GM23338 (cell line): ENCODE measurements at regions not wholly inside any gene's neighbourhood (a gene's known extent, or its start where the extent isn't known, plus 50 kb on each side); places are given as distances from the start of the nearest gene placed in this dataset.
"Not testable (repeated sequence)": the region's sequence is repeated elsewhere in the genome, so short reads cannot be mapped to it uniquely, and the experiment has no call there.

ENCODE experiments used
- ATAC-seq: fragments of 200-7000 bp; cut with Tn5 transposase; 3 replicates; pipeline ENCODE4 v1.9.1; 2020
- DNase-seq: peaks from one replicate; pipeline ENCODE4 v3.0.0-alpha.2; 2015; ENCODE audit warnings: low spot score
- H2AFZ ChIP-seq: fragments of 200-600 bp; sonication (generic); 2 replicates; pipeline ENCODE4 v1.8.0; 2016; ENCODE audit warnings: antibody characterized with exemption, mild to moderate bottlenecking, moderate library complexity
- H3F3A ChIP-seq: fragments of 200-600 bp; sonication (generic); replicated peaks from 2 replicates; pipeline ENCODE4 v1.8.0; 2017; ENCODE audit warnings: antibody characterized with exemption, mixed run types, low read depth
- H3K27ac ChIP-seq: fragments of 200-600 bp; sonication (generic); 2 replicates; pipeline ENCODE4 v1.6.1; 2016; ENCODE audit warnings: low read depth
- H3K27me3 ChIP-seq: fragments of 200-600 bp; sonication (generic); 2 replicates; pipeline ENCODE4 v1.8.0; 2016; ENCODE audit warnings: mild to moderate bottlenecking, mixed run types, moderate library complexity; ENCODE audit not compliant: insufficient read depth
- H3K36me3 ChIP-seq: fragments of 200-600 bp; sonication (generic); 2 replicates; pipeline ENCODE4 v1.8.0; 2016; ENCODE audit warnings: mild to moderate bottlenecking; ENCODE audit not compliant: insufficient read depth
- H3K4me1 ChIP-seq: fragments of 200-600 bp; sonication (generic); 2 replicates; pipeline ENCODE4 v1.8.0; 2016; ENCODE audit warnings: mild to moderate bottlenecking, moderate library complexity; ENCODE audit not compliant: insufficient read depth
- H3K4me2 ChIP-seq: fragments of 200-600 bp; sonication (generic); 2 replicates; pipeline ENCODE4 v1.7.1; 2017; ENCODE audit warnings: mixed run types
- H3K4me3 ChIP-seq: fragments of 200-600 bp; sonication (generic); 2 replicates; pipeline ENCODE4 v1.6.1; 2016; ENCODE audit warnings: mixed run types
- H3K79me2 ChIP-seq: fragments of 200-600 bp; sonication (generic); replicated peaks from 2 replicates; pipeline ENCODE4 v1.8.0; 2017; ENCODE audit warnings: mild to moderate bottlenecking; ENCODE audit not compliant: insufficient read depth
- H3K9me2 ChIP-seq: fragments of 200-600 bp; sonication (generic); 2 replicates; pipeline ENCODE4 v1.8.0; 2017; ENCODE audit not compliant: insufficient read depth
- H4K20me1 ChIP-seq: fragments of 200-600 bp; sonication (generic); replicated peaks from 2 replicates; pipeline ENCODE4 v1.8.0; 2017; ENCODE audit warnings: mild to moderate bottlenecking; ENCODE audit not compliant: insufficient read depth
- H3K27ac Mint-ChIP-seq: 2 replicates; pipeline ENCODE4 v1.8.0; 2020; ENCODE audit warnings: inconsistent platforms, mild to moderate bottlenecking, moderate library complexity, mixed read lengths
- H3K27me3 Mint-ChIP-seq: 3 replicates; pipeline ENCODE4 v1.8.0; 2022; ENCODE audit warnings: low read depth, mild to moderate bottlenecking, moderate library complexity, mixed read lengths, inconsistent platforms; ENCODE audit not compliant: insufficient read depth, poor library complexity
- H3K36me3 Mint-ChIP-seq: 3 replicates; pipeline ENCODE4 v1.8.0; 2021; ENCODE audit warnings: low read depth, mild to moderate bottlenecking, inconsistent platforms, moderate library complexity, mixed read lengths
- H3K4me1 Mint-ChIP-seq: 3 replicates; pipeline ENCODE4 v1.8.0; 2020; ENCODE audit warnings: mild to moderate bottlenecking, inconsistent platforms, mixed read lengths
- H3K4me3 Mint-ChIP-seq: 3 replicates; pipeline ENCODE4 v1.8.0; 2021; ENCODE audit warnings: moderate library complexity, mild to moderate bottlenecking, inconsistent platforms, mixed read lengths
- H3K9me3 Mint-ChIP-seq: 3 replicates; pipeline ENCODE4 v1.8.0; 2020; ENCODE audit warnings: moderate library complexity, mild to moderate bottlenecking, inconsistent platforms, mixed read lengths
- ETS1 ChIP-seq: IDR thresholded peaks from 2 replicates; pipeline ENCODE4 v1.6.1; 2016; ENCODE audit warnings: antibody characterized with exemption
- EZH2phosphoT487 ChIP-seq: fragments of 200-600 bp; sonication (generic); IDR thresholded peaks from one replicate; pipeline ENCODE4 v1.8.1; 2018; ENCODE audit warnings: antibody characterized with exemption; ENCODE audit not compliant: unreplicated experiment
- NANOG ChIP-seq: IDR thresholded peaks from 2 replicates; pipeline ENCODE4 v1.6.1; 2016; ENCODE audit warnings: antibody characterized with exemption, borderline replicate concordance
- POLR2AphosphoS5 ChIP-seq: IDR thresholded peaks from 2 replicates; pipeline ENCODE4 v1.6.1; 2016; ENCODE audit warnings: antibody characterized with exemption, low read depth
- STAT1 ChIP-seq: IDR thresholded peaks from one replicate; pipeline ENCODE4 v1.6.1; 2016; ENCODE audit warnings: antibody characterized with exemption; ENCODE audit not compliant: unreplicated experiment
- ZNF462 ChIP-seq: fragments of 250-450 bp; sonication (Bioruptor Pico); IDR thresholded peaks from 2 replicates; pipeline ENCODE4 v1.5.0; 2020; ENCODE audit warnings: mild to moderate bottlenecking, moderate library complexity

GRCh38 chr4:189845145-189845846 is 95.4 kb upstream of the FRG1 start (continued):
- TF ChIP-seq ZNF462 (CRISPR knock-in tag) = no peak
- no peak for TF ChIP-seq ETS1
- TF ChIP-seq NANOG = no peak
- TF ChIP-seq STAT1 = no peak
- no peak for TF ChIP-seq POLR2AphosphoS5
- no peak for TF ChIP-seq EZH2phosphoT487

DNA sequence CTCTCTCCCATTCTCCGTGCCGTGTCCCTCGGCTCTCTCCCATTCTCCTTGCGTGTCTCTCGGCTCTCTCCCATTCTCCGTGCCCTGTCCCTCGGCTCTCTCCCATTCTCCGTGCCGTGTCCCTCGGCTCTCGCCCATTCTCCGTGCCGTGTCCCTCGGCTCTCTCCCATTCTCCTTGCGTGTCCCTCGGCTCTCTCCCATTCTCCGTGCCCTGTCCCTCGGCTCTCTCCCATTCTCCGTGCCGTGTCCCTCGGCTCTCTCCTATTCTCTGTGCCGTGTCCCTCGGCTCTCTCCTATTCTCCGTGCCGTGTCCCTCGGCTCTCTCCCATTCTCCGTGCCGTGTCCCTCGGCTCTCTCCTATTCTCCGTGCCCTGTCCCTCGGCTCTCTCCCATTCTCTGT is 94.6 kb upstream of the FRG1 start:
- DNase-seq, H3K4me3 ChIP-seq, ATAC-seq: not testable (repeated sequence)

DNA sequence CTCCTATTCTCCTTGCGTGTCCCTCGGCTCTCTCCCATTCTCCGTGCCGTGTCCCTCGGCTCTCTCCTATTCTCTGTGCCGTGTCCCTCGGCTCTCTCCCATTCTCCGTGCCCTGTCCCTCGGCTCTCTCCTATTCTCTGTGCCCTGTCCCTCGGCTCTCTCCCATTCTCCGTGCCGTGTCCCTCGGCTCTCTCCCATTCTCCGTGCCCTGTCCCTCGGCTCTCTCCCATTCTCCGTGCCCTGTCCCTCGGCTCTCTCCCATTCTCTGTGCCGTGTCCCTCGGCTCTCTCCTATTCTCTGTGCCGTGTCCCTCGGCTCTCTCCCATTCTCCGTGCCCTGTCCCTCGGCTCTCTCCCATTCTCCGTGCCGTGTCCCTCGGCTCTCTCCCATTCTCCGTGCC is 94.1 kb upstream of the FRG1 start:
- H3K4me3 ChIP-seq, H3K4me1 Mint-ChIP-seq, H2AFZ ChIP-seq, DNase-seq, H3K27ac ChIP-seq, H3F3A ChIP-seq, H3K4me3 Mint-ChIP-seq, ATAC-seq, H3K4me1 ChIP-seq, H3K27me3 Mint-ChIP-seq, H3K27me3 ChIP-seq, H4K20me1 ChIP-seq, H3K27ac Mint-ChIP-seq, H3K79me2 ChIP-seq, H3K36me3 ChIP-seq, H3K9me2 ChIP-seq, H3K4me2 ChIP-seq, H3K36me3 Mint-ChIP-seq: not testable (repeated sequence)
- peaks cover 50% of the 10 kb centered on the region for H3K9me3 Mint-ChIP-seq

More for the DNA sequence above, 94.6 kb upstream of the FRG1 start:
- not testable (repeated sequence) for H3K4me3 Mint-ChIP-seq, H3K4me1 Mint-ChIP-seq, H3K4me1 ChIP-seq, H3K9me2 ChIP-seq, H2AFZ ChIP-seq, H3K27ac Mint-ChIP-seq, H3K36me3 ChIP-seq, H3K36me3 Mint-ChIP-seq, H3F3A ChIP-seq, H3K27ac ChIP-seq, H3K27me3 Mint-ChIP-seq, H4K20me1 ChIP-seq, H3K79me2 ChIP-seq, H3K27me3 ChIP-seq, H3K4me2 ChIP-seq
- peaks cover 48% of the 10 kb centered on the region for H3K9me3 Mint-ChIP-seq

- H3K4me3 ChIP-seq, H3K36me3 ChIP-seq, H3K4me2 ChIP-seq, DNase-seq, ATAC-seq, H3K4me1 Mint-ChIP-seq, H3K27me3 Mint-ChIP-seq, H3K27me3 ChIP-seq, H3K79me2 ChIP-seq, H3K27ac ChIP-seq, H4K20me1 ChIP-seq, H3K9me2 ChIP-seq, H3K27ac Mint-ChIP-seq, H3F3A ChIP-seq, H2AFZ ChIP-seq, H3K4me3 Mint-ChIP-seq, H3K4me1 ChIP-seq, H3K36me3 Mint-ChIP-seq: not testable (repeated sequence)
- peaks cover 54% of the 10 kb centered on the region for H3K9me3 Mint-ChIP-seq
Observed at GRCh38 chr4:189848672-189849071, 92.0 kb upstream of the FRG1 start.
